ENCODE measurements at regions not wholly inside any gene's neighbourhood (a gene's known extent, or its start where the extent isn't known, plus 50 kb on each side); places are given as distances from the start of the nearest gene placed in this dataset.

GRCh38 chr12:23002381-23002780, 377.4 kb downstream of the ETNK1 start:
- TF ChIP-seq, protein P1, sequence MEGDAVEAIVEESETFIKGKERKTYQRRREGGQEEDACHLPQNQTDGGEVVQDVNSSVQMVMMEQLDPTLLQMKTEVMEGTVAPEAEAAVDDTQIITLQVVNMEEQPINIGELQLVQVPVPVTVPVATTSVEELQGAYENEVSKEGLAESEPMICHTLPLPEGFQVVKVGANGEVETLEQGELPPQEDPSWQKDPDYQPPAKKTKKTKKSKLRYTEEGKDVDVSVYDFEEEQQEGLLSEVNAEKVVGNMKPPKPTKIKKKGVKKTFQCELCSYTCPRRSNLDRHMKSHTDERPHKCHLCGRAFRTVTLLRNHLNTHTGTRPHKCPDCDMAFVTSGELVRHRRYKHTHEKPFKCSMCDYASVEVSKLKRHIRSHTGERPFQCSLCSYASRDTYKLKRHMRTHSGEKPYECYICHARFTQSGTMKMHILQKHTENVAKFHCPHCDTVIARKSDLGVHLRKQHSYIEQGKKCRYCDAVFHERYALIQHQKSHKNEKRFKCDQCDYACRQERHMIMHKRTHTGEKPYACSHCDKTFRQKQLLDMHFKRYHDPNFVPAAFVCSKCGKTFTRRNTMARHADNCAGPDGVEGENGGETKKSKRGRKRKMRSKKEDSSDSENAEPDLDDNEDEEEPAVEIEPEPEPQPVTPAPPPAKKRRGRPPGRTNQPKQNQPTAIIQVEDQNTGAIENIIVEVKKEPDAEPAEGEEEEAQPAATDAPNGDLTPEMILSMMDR (IDR thresholded peaks at IDR 0.05), result no peak
- no peak for TF ChIP-seq POLR2A (IDR thresholded peaks at IDR 0.05)
